ENCODE measurements at regions not wholly inside any gene's neighbourhood (a gene's known extent, or its start where the extent isn't known, plus 50 kb on each side); places are given as distances from the start of the nearest gene placed in this dataset.

GRCh38 chr14:58740379-58740935 is 102.7 kb downstream of the DACT1 start:
- TF ChIP-seq ZNF274 (IDR thresholded peaks at IDR 0.05; ENCODE audit: low read depth, low read length): no peak
- no peak for TF ChIP-seq YY1 (IDR thresholded peaks at IDR 0.05; ENCODE audit: insufficient read depth, insufficient read length)
- TF ChIP-seq SUZ12 (IDR thresholded peaks at IDR 0.05; ENCODE audit: extremely low read depth, insufficient read depth, insufficient read length): no peak

All from NT2/D1 (cell line).